Activated naive CD4-positive, alpha-beta T cell treated with anti-CD3 and anti-CD28 coated beads, Interleukin-2, amount 50 U/mL, for 16 hours (primary cell): ENCODE measurements at regions not wholly inside any gene's neighbourhood (a gene's known extent, or its start where the extent isn't known, plus 50 kb on each side); places are given as distances from the start of the nearest gene placed in this dataset.
"Not testable (repeated sequence)": the region's sequence is repeated elsewhere in the genome, so short reads cannot be mapped to it uniquely, and the experiment has no call there.

Experiments used
- DNase-seq: peaks from one replicate; pipeline ENCODE4 v3.0.0-alpha.2; 2020

DNA sequence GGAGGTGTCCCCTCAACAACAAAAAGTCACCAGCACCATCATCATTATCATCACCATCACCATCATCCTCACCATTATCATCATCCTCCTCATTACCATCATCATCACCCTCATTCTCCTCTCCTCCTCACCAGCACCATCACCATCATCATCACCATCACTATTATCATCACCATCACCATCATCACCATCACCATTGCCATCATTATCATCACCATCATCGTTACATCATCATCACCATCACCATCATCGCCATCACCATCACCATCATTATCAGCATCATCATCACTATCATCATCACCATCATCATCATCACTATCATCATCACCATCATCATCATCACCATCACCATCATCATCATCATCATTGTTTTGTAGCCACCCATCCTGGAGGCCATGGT, 212.6 kb downstream of the MN1 start:
- DNase-seq, result no peak

DNA sequence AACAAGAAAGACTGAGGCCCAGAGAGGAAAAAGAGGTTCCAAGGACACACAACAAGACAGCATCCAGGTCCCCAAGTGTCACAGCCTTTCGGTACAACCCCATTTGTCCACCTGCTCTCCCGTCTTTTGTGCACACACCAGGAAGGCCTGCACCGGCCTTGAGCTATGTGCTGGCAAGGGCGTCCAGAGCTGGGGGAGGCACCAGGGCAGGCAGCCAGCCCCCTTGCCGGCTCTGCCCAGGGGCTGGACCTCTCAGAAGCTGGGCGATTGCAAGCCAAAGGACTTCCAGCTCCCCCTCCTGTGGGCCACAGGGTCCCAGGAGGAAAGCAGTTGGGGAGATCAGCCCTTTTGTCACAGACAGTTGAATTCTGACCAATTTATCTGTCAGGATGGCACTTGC, 210.5 kb downstream of the MN1 start:
- no peak for DNase-seq

DNA sequence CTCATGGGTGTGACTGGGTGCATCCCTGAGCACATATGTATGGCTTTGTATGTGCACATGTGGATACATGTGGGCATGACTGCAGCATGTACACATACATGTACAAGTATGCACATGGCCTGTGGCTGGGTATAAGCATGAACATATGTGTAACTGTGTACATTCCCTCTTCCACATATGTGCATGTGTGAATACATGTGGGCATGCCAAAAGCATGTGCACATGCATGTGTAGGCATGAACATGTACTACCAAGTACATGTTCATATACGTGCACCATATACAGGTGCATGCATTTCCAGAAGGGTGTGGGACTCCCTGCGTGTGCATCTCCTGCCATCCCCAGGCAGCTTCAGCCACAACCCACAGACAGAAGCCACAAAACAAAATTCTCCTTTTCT, 208.2 kb downstream of the MN1 start:
- DNase-seq, result no peak

DNA sequence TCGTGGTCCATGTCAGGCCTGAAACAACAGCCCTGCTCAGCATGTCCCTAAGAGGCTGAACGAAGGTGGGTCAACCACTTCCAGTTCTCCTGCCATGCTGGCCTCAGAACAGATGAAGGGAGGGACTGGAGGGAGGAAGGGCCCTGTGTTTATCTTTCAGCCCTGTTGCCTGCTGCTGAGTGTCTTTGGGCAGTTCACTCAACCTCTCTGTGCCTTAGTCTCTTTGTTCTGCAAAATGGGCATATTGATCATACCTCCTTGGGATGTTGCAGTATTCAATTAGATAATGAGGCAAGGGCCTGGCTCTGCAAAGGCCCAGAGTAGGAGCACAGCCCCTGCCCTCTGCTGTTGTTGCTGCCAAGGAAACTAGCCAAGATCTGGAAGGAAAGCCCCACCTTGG, 207.5 kb downstream of the MN1 start:
- DNase-seq, result no peak

DNA sequence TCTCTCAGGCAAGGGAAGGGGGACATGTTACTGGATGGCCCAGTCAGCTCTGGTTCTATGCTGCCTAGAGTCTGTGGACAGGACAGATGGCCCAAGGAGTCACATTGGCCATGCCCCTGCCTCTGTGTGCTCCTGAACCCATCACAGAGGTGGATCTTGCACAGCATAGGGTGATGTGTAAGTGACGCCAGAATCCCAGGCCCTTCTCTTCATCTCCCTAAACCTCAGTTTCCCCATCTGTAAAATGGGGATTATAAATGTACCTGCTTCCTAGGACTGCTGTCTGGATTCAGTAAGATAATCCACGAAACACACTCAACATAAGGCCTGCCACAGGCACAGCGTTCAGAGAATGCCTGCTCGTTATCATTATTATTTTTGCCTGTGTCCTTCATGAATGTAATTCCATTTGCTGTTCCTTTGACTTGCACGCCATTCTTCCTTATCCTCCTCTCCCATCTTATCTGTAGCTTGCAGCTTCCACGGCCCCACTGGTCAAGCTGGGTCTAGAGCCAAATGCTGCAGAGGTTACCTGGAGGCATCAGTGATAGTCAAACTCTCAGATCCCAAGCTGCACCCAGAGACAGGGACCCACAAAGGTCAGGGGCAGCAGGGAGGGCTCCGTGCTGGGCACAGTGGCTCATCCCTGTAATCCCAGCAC, 207.0 kb downstream of the MN1 start:
- DNase-seq, result no peak

DNA sequence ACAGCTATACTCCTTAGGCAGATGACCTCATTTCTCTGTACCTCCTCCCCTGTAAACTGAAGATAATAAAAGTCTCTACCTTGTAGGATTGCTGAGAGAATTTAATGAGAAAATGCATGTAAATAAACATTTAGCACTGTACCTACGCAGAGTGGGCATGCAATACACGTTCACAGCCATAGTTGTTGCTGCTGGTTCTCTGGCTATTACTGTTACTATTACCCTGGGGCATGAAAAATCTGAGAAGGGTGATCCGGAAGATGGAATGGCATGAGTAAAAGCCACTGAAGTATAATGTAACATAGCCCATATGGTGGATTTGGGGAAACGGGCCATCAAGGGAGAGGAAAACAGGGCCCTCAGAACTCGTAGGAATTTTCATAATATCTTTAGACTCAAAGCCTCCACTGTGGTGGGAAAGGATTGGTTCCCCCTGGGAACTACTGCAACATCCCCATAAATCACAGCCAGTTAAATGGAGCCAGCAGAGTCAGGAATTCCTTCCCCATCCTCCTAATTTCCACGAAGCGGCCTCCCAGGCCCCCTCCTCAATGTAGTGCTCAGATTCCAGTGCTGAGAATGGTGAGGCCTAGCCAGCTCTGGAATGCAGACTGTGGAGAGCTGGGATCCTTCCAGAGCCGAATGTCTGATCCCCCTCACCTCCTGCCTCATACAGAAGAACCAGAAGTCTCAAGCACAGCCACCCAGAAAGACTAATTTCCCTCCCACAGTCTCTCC, 205.3 kb downstream of the MN1 start:
- DNase-seq, result no peak

DNA sequence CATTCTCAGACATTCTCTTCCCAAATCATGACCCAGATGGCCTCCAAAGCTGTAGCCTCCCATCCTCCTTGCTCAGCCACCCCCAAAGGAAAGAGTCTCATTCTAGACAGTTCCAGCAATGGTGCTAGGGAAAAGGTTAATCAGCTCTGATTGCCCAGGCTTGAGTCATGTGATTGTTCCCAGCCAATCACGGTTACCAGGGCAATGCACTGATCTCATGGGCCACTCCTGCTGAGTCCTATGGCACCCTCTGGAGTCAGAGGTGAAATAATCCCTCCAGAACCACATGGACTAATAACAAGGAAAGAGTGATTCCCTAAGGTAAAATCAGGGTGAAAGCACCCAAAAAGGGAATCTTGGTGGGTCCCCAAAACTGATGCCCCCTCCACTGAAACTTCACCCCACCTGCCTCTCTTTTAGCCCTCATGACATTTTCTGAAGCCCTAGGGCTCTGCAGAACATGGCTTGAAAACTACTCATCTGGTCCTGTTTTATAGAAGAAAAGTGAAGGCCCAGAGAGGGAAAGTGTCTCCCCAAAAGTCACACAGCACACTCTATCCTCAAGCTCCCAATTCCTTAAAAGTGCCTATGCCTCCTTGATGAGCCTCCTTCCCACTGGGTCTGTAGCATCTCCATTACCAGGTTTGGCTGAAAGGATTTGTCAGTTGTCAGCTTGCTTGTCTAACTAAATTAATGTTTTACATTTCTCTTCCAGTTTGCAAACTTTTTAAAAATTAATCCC, 203.7 kb downstream of the MN1 start:
- no peak for DNase-seq

DNA sequence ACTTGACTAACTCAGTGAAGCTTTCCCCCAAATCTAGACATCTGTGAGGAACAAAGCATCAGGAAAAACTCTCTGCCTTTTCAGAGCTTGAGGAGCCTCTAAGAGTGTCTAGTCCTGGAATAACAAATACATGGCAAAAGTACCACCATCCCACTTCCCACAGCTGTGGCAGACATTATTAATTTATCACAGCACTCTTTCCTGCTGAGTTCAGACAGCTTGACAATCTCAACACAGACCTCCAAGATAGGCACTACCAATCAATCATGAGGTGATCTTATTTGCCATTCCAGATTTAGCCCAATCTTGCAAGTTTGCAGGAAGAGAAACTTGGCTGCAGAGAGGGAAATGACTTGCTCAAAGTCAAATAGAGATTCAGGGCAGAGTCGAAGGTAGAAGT, 202.8 kb downstream of the MN1 start:
- no peak for DNase-seq

DNA sequence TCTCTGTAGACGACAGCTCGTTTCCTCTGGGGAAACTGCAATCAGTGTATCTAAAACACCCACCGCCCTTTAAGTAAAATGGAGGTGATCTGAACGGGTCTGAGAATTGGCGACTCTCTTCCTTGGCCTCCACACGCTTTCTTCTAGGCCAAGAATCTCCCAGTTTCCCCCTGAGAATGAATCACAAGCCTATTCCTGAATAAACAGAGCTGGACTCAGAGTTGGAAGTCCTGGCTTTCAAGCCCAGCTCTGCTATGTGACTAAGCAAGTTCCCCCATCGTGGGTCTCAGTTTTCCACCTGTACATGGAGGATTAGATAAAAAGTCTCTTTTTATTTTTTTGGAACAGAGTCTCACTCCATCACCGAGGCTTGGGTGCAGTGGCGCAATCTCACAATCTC, 200.4 kb downstream of the MN1 start:
- no peak for DNase-seq

DNA sequence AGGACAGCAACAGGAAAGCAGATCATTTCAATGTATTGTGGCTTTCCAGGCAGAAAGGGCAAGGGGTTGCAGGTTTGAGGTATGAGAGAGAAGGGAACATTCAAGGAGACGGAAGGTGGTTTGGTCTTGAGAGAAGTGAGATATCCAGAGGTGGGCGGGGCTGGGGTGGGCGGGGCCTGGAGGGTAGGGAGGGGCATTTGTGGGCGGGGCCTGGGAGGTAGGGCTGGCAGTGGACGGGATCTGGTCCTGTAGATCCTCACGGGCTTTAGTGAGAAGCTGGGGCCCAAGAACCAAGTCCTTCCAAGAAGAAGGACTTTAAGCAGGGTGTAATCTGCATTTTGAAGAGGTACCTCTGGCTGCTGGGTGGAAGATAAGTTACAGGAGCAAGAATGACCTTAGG, 199.2 kb downstream of the MN1 start:
- no peak for DNase-seq

DNA sequence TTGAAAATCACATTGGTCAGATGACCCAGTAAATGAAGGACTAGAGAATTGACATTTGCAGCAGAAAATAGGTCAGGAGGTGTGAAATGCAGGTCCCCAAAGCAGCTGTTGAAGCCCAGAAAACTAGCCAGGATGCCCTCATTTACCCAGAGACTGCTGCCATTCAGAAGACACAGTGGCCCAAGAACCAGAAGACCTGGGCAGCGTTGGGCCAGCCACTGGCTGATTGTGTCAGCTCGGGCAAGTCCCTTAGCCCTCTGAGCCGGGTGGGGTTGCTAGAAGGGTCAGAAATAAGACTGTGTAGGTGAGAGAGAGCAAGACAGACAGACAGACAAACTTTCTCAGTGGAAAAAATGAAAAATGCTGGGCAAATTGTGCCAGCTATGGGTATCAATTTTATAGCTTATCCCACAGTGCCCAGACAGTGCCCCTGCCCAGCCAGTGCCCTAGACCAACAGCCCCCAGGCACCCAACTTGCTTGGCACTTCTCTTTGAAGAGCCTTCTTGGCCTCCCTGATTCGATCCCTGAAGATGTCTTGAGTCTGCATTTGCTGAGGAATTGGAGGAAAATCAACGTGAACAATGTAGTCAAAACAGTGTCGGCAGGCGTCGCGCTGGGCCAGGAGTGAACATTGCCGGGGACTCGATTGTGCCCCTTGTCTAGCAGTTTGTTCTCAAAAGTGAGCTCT, 198.3 kb downstream of the MN1 start:
- DNase-seq, result no peak

DNA sequence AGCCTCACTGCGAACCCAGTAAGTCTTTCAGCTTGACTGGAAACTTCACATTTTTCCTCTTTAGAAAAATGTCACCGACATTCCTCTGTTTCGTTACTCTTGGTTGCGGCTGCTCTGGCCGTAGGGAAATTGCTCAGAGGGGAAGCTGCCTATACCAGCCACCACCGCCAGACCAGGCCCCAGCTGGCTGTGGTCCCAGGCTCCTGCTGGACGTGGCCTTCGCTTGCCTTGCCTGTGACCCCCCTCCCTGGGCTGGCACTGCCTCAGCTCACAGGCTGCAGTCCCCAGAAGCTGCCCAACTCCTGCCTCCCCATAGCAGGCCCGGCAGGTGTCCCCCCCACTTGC, 197.8 kb downstream of the MN1 start:
- no peak for DNase-seq

DNA sequence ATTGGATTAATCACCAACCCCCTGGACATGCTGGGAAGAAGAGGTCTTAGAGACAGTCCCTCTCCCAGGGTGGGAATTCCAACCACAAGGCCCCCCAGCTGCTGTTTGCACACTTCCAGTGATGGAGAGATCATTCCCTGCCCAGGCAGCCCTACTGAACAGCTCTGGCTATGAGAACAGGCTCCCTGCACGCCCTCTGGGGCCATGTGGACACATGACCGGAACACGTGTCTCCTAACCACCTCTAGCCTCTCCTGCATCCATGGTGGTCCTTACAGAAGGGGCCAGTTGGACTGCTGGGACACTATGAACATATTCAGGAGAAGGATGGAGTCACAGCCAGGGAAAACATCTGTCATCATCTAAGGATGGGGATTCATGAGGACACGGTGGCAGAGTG, 196.2 kb downstream of the MN1 start:
- DNase-seq, result no peak

DNA sequence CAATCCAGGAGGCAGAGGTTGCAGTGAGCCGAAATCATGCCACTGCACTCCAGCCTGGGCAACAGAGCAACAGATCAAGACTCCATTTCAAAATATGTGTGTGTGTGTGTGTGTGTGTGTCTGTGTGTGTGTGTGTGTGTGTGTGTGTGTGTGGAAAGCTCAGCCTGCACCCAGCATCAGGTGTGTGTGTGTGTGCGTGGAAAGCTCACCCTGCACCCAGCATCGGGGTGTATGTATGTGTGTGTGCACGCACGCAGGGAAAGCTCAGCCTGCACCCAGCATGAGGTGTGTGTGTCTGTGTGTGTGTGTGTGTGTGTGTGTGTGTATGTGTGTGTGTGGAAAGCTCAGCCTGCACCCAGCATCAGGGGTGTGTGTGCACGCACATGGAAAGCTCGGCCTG, 193.8 kb downstream of the MN1 start:
- not testable (repeated sequence) for DNase-seq

DNA sequence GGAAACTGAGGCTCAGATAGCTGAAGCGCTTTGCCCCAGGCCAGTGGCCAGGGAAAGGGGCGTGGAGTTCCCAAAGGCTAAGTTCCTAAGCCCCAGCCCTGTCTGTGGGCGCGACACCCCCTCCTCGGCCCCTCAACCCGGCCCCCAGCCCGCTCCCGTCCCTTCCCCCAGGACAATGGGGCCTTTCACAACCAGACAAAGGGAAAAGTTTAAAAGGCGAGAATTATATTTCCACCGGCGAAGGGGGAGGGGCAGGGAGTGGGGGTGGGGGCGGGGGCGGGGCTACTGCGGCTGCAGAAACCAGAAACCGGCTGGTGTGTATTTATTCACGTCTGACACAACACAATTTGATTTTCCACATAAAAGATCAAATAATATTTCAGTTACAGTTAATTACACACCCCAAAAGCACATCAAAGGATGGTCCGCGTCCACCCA, 192.1 kb downstream of the MN1 start:
- no peak for DNase-seq

DNA sequence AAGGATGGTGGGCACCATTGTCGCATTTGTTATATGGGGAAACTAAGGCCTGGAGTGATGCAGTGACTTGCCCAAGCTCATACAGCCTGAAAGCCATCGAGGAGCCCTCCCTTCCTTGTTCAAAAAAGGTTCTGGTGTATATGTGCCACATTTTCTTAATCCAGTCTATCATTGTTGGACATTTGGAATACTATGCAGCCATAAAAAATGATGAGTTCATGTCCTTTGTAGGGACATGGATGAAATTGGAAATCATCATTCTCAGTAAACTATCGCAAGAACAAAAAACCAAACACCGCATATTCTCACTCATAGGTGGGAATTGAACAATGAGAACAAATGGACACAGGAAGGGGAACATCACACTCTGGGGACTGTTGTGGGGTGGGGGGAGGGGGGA, 191.4 kb downstream of the MN1 start:
- not testable (repeated sequence) for DNase-seq

DNA sequence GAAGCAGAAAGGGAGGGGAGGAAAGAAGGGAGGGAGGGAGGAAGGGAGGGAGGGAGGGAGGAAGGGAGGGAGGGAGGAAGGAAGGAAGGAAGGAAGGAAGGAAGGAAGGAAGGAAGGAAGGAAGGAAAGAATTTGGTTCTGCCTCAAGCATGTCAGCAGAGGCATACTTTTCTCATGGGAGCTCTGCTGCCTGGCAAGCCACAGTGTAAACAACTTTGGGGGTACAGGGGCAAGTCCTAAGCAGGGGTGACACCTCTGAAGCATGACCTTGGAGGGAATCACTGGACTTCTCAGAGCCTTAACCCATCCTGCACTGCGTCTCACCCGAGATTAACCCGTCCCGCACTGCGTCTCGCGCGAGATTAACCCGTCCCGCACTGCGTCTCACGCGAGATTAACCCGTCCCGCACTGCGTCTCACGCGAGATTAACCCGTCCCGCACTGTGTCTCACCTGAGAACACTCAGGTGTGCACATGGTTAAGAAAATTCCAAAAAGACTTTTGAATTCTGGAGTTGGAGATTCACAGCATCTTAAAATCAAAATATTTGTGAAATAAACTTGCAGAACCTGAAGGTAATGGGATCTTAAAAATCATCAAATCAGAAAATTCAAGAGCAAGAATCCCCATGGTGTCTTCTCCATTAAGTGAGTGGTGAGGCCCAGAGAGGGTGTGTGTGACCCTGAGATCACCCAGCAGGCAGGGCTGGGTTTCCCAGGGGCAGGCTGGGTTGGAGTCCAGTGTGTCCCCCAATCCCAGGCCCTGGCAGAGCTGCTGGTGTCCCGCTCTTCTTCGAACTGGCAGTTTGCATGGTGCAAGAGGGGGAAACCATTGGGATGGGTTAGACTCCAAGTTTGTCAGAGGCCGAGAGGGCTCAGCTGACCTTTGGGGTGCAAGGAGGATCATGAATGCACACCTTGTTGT, 190.4 kb downstream of the MN1 start:
- DNase-seq, result no peak

DNA sequence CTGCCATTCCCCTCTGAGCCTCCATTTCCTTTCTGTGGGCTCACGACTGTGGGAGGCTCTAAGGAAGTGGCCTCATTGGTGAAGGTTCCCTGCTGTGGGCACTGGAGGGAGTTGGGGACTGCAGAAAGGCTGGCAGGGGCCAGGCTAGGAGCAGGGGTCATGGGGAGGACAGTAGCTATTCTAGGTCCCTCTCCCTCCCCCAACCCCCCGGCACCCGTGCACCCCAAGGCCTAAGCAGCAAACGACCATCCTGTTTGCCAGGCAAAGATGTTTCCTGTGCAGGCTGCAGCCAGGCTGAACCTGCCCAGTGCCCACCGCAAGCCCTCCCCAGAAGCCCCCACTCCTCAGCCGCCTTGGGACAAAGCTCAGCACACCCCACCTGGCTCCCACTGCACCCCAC, 189.4 kb downstream of the MN1 start:
- DNase-seq, result no peak

DNA sequence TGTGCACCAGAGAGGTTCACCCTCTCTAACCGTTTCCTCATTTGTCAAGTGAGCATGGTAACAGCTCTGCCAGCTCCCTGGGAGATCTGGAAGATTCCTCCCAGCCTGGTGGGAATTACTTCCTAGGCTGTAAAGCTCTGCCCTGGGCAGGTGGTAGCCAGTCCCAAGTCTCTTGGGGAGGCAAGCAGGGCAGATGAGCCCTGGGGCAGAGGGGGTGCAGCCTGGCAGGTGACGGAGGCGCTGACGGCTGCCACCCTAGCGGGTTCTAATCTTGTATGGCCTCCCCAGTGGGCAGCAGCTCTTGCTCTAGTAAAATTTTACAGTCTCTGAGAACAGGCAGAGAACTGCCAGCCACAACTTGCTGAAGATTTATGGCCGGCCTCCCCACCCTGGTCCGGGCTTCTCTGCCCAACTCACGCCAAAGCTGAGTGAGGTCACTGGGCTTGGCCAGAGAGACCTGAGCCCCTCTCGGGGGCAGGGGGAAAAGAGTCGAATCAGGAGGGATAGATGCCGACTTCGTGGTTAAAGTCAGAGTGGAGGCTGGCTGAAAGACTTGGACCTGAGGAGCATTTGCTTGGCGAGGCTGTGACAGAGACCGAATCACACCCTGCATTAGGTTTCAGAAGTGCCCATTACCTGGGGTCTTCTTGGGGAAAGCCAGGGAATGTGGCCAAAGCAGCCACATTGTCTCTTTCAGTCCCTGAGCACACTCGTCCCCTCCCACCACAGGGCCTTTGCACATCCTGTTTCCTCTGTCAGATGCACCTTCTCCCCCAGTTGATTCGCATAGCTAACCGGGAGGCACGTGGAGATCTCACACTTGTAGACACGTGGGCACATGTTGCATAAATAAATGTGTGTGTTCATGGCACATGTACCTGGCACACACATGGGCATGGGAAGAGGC, 188.2 kb downstream of the MN1 start:
- DNase-seq, result no peak

DNA sequence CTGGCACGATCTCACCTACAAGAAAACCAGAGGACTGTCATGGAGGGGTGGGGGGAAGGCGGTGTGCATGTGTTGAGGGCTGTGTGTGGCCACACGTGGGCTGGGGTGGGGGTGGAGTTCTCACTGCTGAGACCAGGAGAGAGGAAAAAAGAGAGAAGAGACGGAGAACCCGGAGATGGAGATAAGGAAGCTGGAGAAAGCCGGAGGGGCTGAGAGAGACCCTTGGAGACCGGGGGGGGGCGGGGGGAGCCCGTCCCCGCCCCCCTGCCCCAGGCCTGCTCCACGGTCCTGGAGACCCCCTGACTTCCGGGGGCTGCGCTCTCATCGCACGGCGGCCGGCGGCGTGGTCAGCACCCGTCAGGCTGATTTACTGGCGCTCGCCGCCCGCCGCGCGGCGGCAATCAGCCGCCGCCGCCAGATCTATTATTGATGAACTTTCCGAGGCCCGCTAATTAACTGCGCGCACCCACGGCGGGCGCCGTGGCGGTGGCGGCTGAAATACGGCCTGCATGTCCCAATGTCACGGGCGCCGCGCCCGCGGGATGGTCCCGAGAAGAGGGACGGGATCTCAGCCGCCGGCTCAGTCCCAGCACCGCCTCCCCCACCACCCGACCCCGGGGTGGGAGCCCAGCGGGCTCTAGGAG, 187.4 kb downstream of the MN1 start:
- DNase-seq, result no peak

DNA sequence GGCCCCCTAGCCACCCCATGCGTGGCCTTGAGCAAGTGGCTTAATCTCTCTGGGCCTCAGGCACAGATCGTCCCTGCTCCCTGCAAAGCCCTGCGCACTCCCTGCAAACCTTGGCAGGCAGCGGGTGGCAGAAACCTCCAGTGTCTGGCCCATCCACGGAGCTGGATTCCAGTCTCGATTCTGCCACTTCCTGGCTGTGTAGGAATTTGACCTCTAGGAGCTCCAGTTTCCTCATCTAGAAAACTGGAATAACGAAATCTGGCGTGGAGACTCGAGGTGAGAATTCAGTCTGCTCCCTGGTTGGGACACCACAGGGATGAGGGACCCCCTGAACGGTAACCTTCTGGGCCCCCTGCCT, 186.9 kb downstream of the MN1 start:
- DNase-seq, result no peak
